ENCODE measurements at regions not wholly inside any gene's neighbourhood (a gene's known extent, or its start where the extent isn't known, plus 50 kb on each side); places are given as distances from the start of the nearest gene placed in this dataset.
"Not testable (repeated sequence)": the region's sequence is repeated elsewhere in the genome, so short reads cannot be mapped to it uniquely, and the experiment has no call there.

GRCh38 chr1:148679050-148679786, 69.4 kb upstream of the NUDT4B start:
- intact Hi-C loops (cut with DNase I; ENCODE audit: low total_unique reads); H3K4me1 ChIP-seq; H3K27me3 ChIP-seq; H3K9me3 ChIP-seq; H3K36me3 ChIP-seq: not testable (repeated sequence)
- DNase-seq: peak in 1 of 2 donors; percentile 45
- peak in 1 of 2 donors; percentile 82 for TF ChIP-seq POLR2A (IDR thresholded peaks at IDR 0.05)
- Histone ChIP-seq H3K27ac (peak overlapping the region in 1 of 2 donors; percentile 88), H3K4me3 (peak overlapping the region in 1 of 2 donors; percentile 64)

GRCh38 chr1:148679787-148680326, 68.7 kb upstream of the NUDT4B start:
- H3K9me3 ChIP-seq; H3K36me3 ChIP-seq; H3K4me1 ChIP-seq; intact Hi-C loops (cut with DNase I; ENCODE audit: low total_unique reads); H3K27me3 ChIP-seq; DNase-seq: not testable (repeated sequence)
- peak overlapping the region in 1 of 2 donors; percentile 64 for H3K4me3 ChIP-seq
- peak overlapping the region in 1 of 2 donors; percentile 88 for H3K27ac ChIP-seq

- H3K27me3 ChIP-seq; H3K4me3 ChIP-seq; intact Hi-C loops (cut with DNase I; ENCODE audit: low total_unique reads); H3K9me3 ChIP-seq; DNase-seq; H3K27ac ChIP-seq; H3K36me3 ChIP-seq; H3K4me1 ChIP-seq: not testable (repeated sequence)
Measured at GRCh38 chr1:148686735-148687134, 61.8 kb upstream of the NUDT4B start.

GRCh38 chr1:148687376-148687775, 61.2 kb upstream of the NUDT4B start:
- H3K4me3 ChIP-seq; DNase-seq; H3K27me3 ChIP-seq; intact Hi-C loops (cut with DNase I; ENCODE audit: low total_unique reads); H3K27ac ChIP-seq; H3K36me3 ChIP-seq; H3K9me3 ChIP-seq; H3K4me1 ChIP-seq: not testable (repeated sequence)
